ENCODE measurements at regions not wholly inside any gene's neighbourhood (a gene's known extent, or its start where the extent isn't known, plus 50 kb on each side); places are given as distances from the start of the nearest gene placed in this dataset.

GRCh38 chr15:36175186-36175740, 404.2 kb upstream of the CDIN1 start:
- TF ChIP-seq TAF1 (IDR thresholded peaks at IDR 0.05; ENCODE audit: borderline replicate concordance, insufficient read depth, low read length) (no peak), POLR2AphosphoS5 (IDR thresholded peaks at IDR 0.05; ENCODE audit: low read depth, low read length) (no peak)
